Fibroblast of lung (primary cell): ENCODE measurements at regions not wholly inside any gene's neighbourhood (a gene's known extent, or its start where the extent isn't known, plus 50 kb on each side); places are given as distances from the start of the nearest gene placed in this dataset.

ENCODE experiments used
- DNase-seq, 2 donors: peaks; one replicate each; pipeline versions ENCODE4 v3.0.0 to v3.0.0-alpha.2; 2010; ENCODE audit warnings: low read depth in 2 of 2
- H2AFZ ChIP-seq: 2 replicates; pipeline ENCODE4 v1.5.1; 2012; ENCODE audit warnings: low read length, control low read depth, inconsistent platforms
- H3K27ac ChIP-seq: 2 replicates; pipeline ENCODE4 v1.5.1; 2011; ENCODE audit warnings: low read length, control low read depth; ENCODE audit not compliant: insufficient read depth
- H3K27me3 ChIP-seq: 2 replicates; pipeline ENCODE4 v1.5.1; 2011; ENCODE audit warnings: mild to moderate bottlenecking, low read length; ENCODE audit not compliant: control insufficient read depth, insufficient read depth
- H3K36me3 ChIP-seq: 2 replicates; pipeline ENCODE4 v1.5.1; 2011; ENCODE audit warnings: low read length; ENCODE audit not compliant: control insufficient read depth, insufficient read depth
- H3K4me1 ChIP-seq: 2 replicates; pipeline ENCODE4 v1.5.1; 2011; ENCODE audit warnings: low read length; ENCODE audit not compliant: control insufficient read depth, insufficient read depth; ENCODE audit errors: extremely low read depth
- H3K4me2 ChIP-seq: 2 replicates; pipeline ENCODE4 v1.5.1; 2011; ENCODE audit warnings: low read length, control low read depth; ENCODE audit not compliant: insufficient read depth; ENCODE audit errors: extremely low read depth
- H3K4me3 ChIP-seq, 4 experiments: fragments of 200-600 bp in 1 of 4; sonication (generic) in 1 of 4; replicated peaks in 1 of 4; 2 replicates each; pipeline ENCODE4 v1.5.1; 2011 to 2016; ENCODE audit warnings: low read length in 4 of 4, low read depth in 3 of 4, mild to moderate bottlenecking in 3 of 4, control low read depth in 2 of 4, inconsistent platforms in 1 of 4, mixed read lengths in 1 of 4; ENCODE audit not compliant: insufficient read depth in 1 of 4; ENCODE audit errors: control extremely low read depth in 1 of 4
- H3K79me2 ChIP-seq: 2 replicates; pipeline ENCODE4 v1.5.1; 2012; ENCODE audit warnings: mild to moderate bottlenecking, low read length, inconsistent platforms; ENCODE audit not compliant: control insufficient read depth, insufficient read depth
- H3K9ac ChIP-seq: 2 replicates; pipeline ENCODE4 v1.5.1; 2011; ENCODE audit warnings: mild to moderate bottlenecking, low read length, control low read depth; ENCODE audit not compliant: insufficient read depth
- H3K9me3 ChIP-seq: 2 replicates; pipeline ENCODE4 v1.5.1; 2012; ENCODE audit warnings: low read depth, low read length; ENCODE audit not compliant: control insufficient read depth, insufficient read depth
- H4K20me1 ChIP-seq: 2 replicates; pipeline ENCODE4 v1.5.1; 2011; ENCODE audit warnings: low read length; ENCODE audit not compliant: control insufficient read depth, insufficient read depth; ENCODE audit errors: extremely low read depth
- CTCF ChIP-seq, 2 donors: IDR thresholded peaks in 1 of 2; conservative IDR thresholded peaks in 1 of 2; 1 replicate in 1 of 2; 2 replicates in 1 of 2; pipeline ENCODE4 v1.5.1; 2011 to 2012; ENCODE audit warnings: low read length in 2 of 2, control low read depth in 1 of 2, inconsistent platforms in 1 of 2, low read depth in 1 of 2, mild to moderate bottlenecking in 1 of 2
- EZH2 ChIP-seq: IDR thresholded peaks from 2 replicates; pipeline ENCODE4 v1.5.1; 2012; ENCODE audit warnings: low read length, control low read depth, mild to moderate bottlenecking; ENCODE audit errors: missing control alignments

GRCh38 chr3:105232553-105232952 is 134.2 kb upstream of the ALCAM start:
- no peak overlapping the region for H3K4me2 ChIP-seq
- no peak overlapping the region for H3K27ac ChIP-seq
- no peaks in the 10 kb centered on the region for H3K79me2 ChIP-seq
- H3K36me3 ChIP-seq, result no peaks in the 10 kb centered on the region
- no peaks in the 10 kb centered on the region for H4K20me1 ChIP-seq
- H3K27me3 ChIP-seq, result no peaks in the 10 kb centered on the region
- H3K4me3 ChIP-seq, result no peak overlapping the region
- H3K9me3 ChIP-seq, result no peaks in the 10 kb centered on the region
- H3K4me1 ChIP-seq, result no peaks in the 10 kb centered on the region
- no peak overlapping the region for H3K9ac ChIP-seq
- TF ChIP-seq EZH2 (no peak), CTCF (conservative IDR thresholded peaks at IDR 0.05 in 1 of 2, IDR thresholded peaks at IDR 0.05 in 1 of 2; ENCODE audit: low read depth in 1 of 2, low read length in 2 of 2) (no peak)
- no peak for DNase-seq
- no peak overlapping the region for H2AFZ ChIP-seq

- TF ChIP-seq CTCF (conservative IDR thresholded peaks at IDR 0.05 in 1 of 2, IDR thresholded peaks at IDR 0.05 in 1 of 2; ENCODE audit: low read depth in 1 of 2, low read length in 2 of 2) (no peak), EZH2 (no peak)
- Histone ChIP-seq H4K20me1 (no peaks in the 10 kb centered on the region), H3K4me2 (no peak overlapping the region), H3K79me2 (no peaks in the 10 kb centered on the region), H2AFZ (no peak overlapping the region), H3K27ac (no peak overlapping the region), H3K4me3 (no peak overlapping the region), H3K9ac (no peak overlapping the region), H3K4me1 (no peaks in the 10 kb centered on the region), H3K27me3 (no peaks in the 10 kb centered on the region), H3K36me3 (no peaks in the 10 kb centered on the region), H3K9me3 (no peaks in the 10 kb centered on the region)
- DNase-seq, result no peak
These were observed 133.7 kb upstream of the ALCAM start for GRCh38 chr3:105233010-105233409.

- Histone ChIP-seq H3K9ac (no peak overlapping the region), H3K4me1 (no peaks in the 10 kb centered on the region), H3K9me3 (no peaks in the 10 kb centered on the region), H3K79me2 (no peaks in the 10 kb centered on the region), H3K36me3 (no peaks in the 10 kb centered on the region), H3K27me3 (no peaks in the 10 kb centered on the region), H3K4me3 (no peak overlapping the region), H3K4me2 (no peak overlapping the region), H4K20me1 (no peaks in the 10 kb centered on the region), H3K27ac (no peak overlapping the region), H2AFZ (no peak overlapping the region)
- DNase-seq, result no peak
- no peak for TF ChIP-seq CTCF (conservative IDR thresholded peaks at IDR 0.05 in 1 of 2, IDR thresholded peaks at IDR 0.05 in 1 of 2; ENCODE audit: low read depth in 1 of 2, low read length in 2 of 2)
- no peak for TF ChIP-seq EZH2
These were observed 131.5 kb upstream of the ALCAM start for GRCh38 chr3:105235221-105235620.
